Activated CD8-positive, alpha-beta T cell treated with anti-CD3 and anti-CD28 coated beads for 36 hours (primary cell): ENCODE measurements at regions not wholly inside any gene's neighbourhood (a gene's known extent, or its start where the extent isn't known, plus 50 kb on each side); places are given as distances from the start of the nearest gene placed in this dataset.

Source experiments
- ATAC-seq: fragments of 200-7000 bp; cut with Tn5 transposase; one replicate; pipeline ENCODE4 v1.10.0; 2021; ENCODE audit warnings: mild to moderate bottlenecking, moderate library complexity
- CTCF ChIA-PET: fragments of 350-600 bp; sonication (Branson Sonifier 250); formaldehyde crosslinking; loops from one replicate; lab custom pipeline; 2021; ENCODE audit warnings: antibody characterized with exemption; lab: Charles Lee
- POLR2A ChIA-PET: fragments of 350-600 bp; sonication (Branson Sonifier 250); formaldehyde crosslinking; loops from one replicate; lab custom pipeline; 2021; ENCODE audit warnings: antibody characterized with exemption; lab: Charles Lee
- DNase-seq: peaks from one replicate; pipeline ENCODE4 v3.0.0-alpha.2; 2020
- H3K27ac Mint-ChIP-seq: one replicate; pipeline ENCODE4 v1.8.0; 2021; ENCODE audit warnings: mild to moderate bottlenecking, mixed read lengths
- H3K27me3 Mint-ChIP-seq: one replicate; pipeline ENCODE4 v1.8.0; 2021; ENCODE audit warnings: mixed read lengths
- H3K36me3 Mint-ChIP-seq: one replicate; pipeline ENCODE4 v1.8.0; 2021; ENCODE audit warnings: low read depth, mixed read lengths
- H3K4me1 Mint-ChIP-seq: one replicate; pipeline ENCODE4 v1.8.0; 2021; ENCODE audit warnings: low read depth, mixed read lengths
- H3K4me3 Mint-ChIP-seq: one replicate; pipeline ENCODE4 v1.8.0; 2021; ENCODE audit warnings: mild to moderate bottlenecking, moderate library complexity, mixed read lengths
- H3K9me3 Mint-ChIP-seq: one replicate; pipeline ENCODE4 v1.8.0; 2021; ENCODE audit warnings: mixed read lengths
- CTCF ChIP-seq: fragments of 200-600 bp; IDR thresholded peaks from one replicate; pipeline ENCODE4 v1.8.0; 2022; ENCODE audit warnings: antibody characterized with exemption, mild to moderate bottlenecking
- intact Hi-C: fragments of 100-400 bp; cut with micrococcal nuclease; formaldehyde crosslinking; loops from one replicate; pipeline ENCODE4 v1.10.0; 2022

GRCh38 chr16:56087626-56088025 lies 103.7 kb upstream of the GNAO1 start:
- POLR2A ChIA-PET, result interaction anchor here (0.6 kb wide), 1 partner anchor 423 kb away, joined by 3 read pairs; no protein-coding TSS in a partner anchor
- CTCF ChIA-PET, result no interaction called here
- peaks cover 14% of the 10 kb centered on the region for H3K27me3 Mint-ChIP-seq

GRCh38 chr16:56081371-56081770 lies 109.9 kb upstream of the GNAO1 start:
- no peak overlapping the region for H3K4me3 Mint-ChIP-seq

More at GRCh38 chr16:56087626-56088025, 103.7 kb upstream of the GNAO1 start:
- no peak for ATAC-seq
- H3K36me3 Mint-ChIP-seq, result no peaks in the 10 kb centered on the region
- no peak for TF ChIP-seq CTCF
- H3K4me3 Mint-ChIP-seq, result no peak overlapping the region
- intact Hi-C loops, result no loop called here
- DNase-seq, result no peak
- H3K27ac Mint-ChIP-seq, result no peak overlapping the region
- no peaks in the 10 kb centered on the region for H3K4me1 Mint-ChIP-seq
- H3K9me3 Mint-ChIP-seq, result no peaks in the 10 kb centered on the region

GRCh38 chr16:56075732-56076388 lies 115.4 kb upstream of the GNAO1 start:
- TF ChIP-seq CTCF, result no peak
- ATAC-seq, result no peak
- H3K4me1 Mint-ChIP-seq, result no peaks in the 10 kb centered on the region
- DNase-seq, result no peak
- no peak overlapping the region for H3K27ac Mint-ChIP-seq
- intact Hi-C loops, result no loop called here
- POLR2A ChIA-PET, result no interaction called here
- H3K4me3 Mint-ChIP-seq, result no peak overlapping the region
- no peaks in the 10 kb centered on the region for H3K9me3 Mint-ChIP-seq
- H3K36me3 Mint-ChIP-seq, result no peaks in the 10 kb centered on the region
- CTCF ChIA-PET, result no interaction called here
- H3K27me3 Mint-ChIP-seq, result peaks cover 1% of the 10 kb centered on the region

More at GRCh38 chr16:56081371-56081770, 109.9 kb upstream of the GNAO1 start:
- peaks cover 7% of the 10 kb centered on the region for H3K27me3 Mint-ChIP-seq
- ChIA-PET POLR2A (interaction anchor here (0.9 kb wide), 1 partner anchor 11 kb away, joined by 4 read pairs; no protein-coding TSS in a partner anchor), CTCF (no interaction called here)
- no peak for TF ChIP-seq CTCF
- no peaks in the 10 kb centered on the region for H3K9me3 Mint-ChIP-seq
- DNase-seq (no peak), ATAC-seq (no peak)
- no peaks in the 10 kb centered on the region for H3K4me1 Mint-ChIP-seq
- no peak overlapping the region for H3K27ac Mint-ChIP-seq
- intact Hi-C loops, result no loop called here
- no peaks in the 10 kb centered on the region for H3K36me3 Mint-ChIP-seq

- H3K4me1 Mint-ChIP-seq, result no peaks in the 10 kb centered on the region
- DNase-seq, result no peak
- H3K4me3 Mint-ChIP-seq, result no peak overlapping the region
- H3K36me3 Mint-ChIP-seq, result no peaks in the 10 kb centered on the region
- H3K9me3 Mint-ChIP-seq, result no peaks in the 10 kb centered on the region
- ATAC-seq, result no peak
- CTCF ChIA-PET, result interaction anchor here (1.1 kb wide), 1 partner anchor 12 kb away, joined by 3 read pairs; no protein-coding TSS in a partner anchor
- POLR2A ChIA-PET, result no interaction called here
- intact Hi-C loops, result no loop called here
- no peak overlapping the region for H3K27ac Mint-ChIP-seq
- peaks cover 1% of the 10 kb centered on the region for H3K27me3 Mint-ChIP-seq
- no peak for TF ChIP-seq CTCF
Measured at GRCh38 chr16:56073508-56073907, 117.8 kb upstream of the GNAO1 start.

GRCh38 chr16:56072096-56072495 lies 119.2 kb upstream of the GNAO1 start:
- POLR2A ChIA-PET, result no interaction called here
- Mint-ChIP-seq H3K4me1 (no peaks in the 10 kb centered on the region), H3K4me3 (no peak overlapping the region), H3K9me3 (no peaks in the 10 kb centered on the region), H3K27ac (no peak overlapping the region), H3K36me3 (no peaks in the 10 kb centered on the region), H3K27me3 (peaks cover 3% of the 10 kb centered on the region)
- intact Hi-C loops, result no loop called here
- CTCF ChIA-PET, result no interaction called here
- DNase-seq (no peak), ATAC-seq (no peak)
- no peak for TF ChIP-seq CTCF
